Mammary epithelial cell (primary cell): ENCODE measurements at regions not wholly inside any gene's neighbourhood (a gene's known extent, or its start where the extent isn't known, plus 50 kb on each side); places are given as distances from the start of the nearest gene placed in this dataset.
"Not testable (repeated sequence)": the region's sequence is repeated elsewhere in the genome, so short reads cannot be mapped to it uniquely, and the experiment has no call there.

Experiments
- EZH2 ChIP-seq: IDR thresholded peaks from 2 replicates; pipeline ENCODE4 v1.6.1; 2012; ENCODE audit warnings: low read length, inconsistent platforms, borderline replicate concordance
- TF ChIP-seq, protein P1 (sequence below), 2 donors: IDR thresholded peaks in 1 of 2; conservative IDR thresholded peaks in 1 of 2; 2 replicates each; pipeline ENCODE4 v1.5.1; 2011 to 2012; ENCODE audit warnings: inconsistent platforms in 2 of 2, low read length in 2 of 2, mild to moderate bottlenecking in 2 of 2, control low read depth in 1 of 2, low read depth in 1 of 2; ENCODE audit not compliant: insufficient read depth in 1 of 2; ENCODE audit errors: extremely low read depth in 1 of 2

DNA sequence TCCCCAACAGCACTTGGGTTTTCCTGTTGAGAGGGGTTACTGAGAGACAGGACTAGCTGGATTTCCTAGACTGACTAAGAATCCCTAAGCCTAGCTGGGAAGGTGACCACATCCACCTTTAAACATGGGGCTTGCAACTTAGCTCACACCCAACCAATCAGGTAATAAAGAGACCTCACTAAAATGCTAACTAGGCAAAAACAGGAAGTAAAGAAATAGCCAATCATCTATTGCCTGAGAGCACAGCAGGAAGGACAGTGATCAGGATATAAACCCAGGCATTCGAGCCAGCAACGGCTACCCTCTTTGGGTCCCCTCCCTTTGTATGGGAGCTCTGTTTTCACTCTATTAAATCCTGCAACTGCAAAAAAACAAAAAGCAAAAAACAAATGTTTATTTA lies 144.7 kb upstream of the ATP5MC3 start:
- TF ChIP-seq EZH2: not testable (repeated sequence)
- TF ChIP-seq, protein P1, sequence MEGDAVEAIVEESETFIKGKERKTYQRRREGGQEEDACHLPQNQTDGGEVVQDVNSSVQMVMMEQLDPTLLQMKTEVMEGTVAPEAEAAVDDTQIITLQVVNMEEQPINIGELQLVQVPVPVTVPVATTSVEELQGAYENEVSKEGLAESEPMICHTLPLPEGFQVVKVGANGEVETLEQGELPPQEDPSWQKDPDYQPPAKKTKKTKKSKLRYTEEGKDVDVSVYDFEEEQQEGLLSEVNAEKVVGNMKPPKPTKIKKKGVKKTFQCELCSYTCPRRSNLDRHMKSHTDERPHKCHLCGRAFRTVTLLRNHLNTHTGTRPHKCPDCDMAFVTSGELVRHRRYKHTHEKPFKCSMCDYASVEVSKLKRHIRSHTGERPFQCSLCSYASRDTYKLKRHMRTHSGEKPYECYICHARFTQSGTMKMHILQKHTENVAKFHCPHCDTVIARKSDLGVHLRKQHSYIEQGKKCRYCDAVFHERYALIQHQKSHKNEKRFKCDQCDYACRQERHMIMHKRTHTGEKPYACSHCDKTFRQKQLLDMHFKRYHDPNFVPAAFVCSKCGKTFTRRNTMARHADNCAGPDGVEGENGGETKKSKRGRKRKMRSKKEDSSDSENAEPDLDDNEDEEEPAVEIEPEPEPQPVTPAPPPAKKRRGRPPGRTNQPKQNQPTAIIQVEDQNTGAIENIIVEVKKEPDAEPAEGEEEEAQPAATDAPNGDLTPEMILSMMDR (conservative IDR thresholded peaks at IDR 0.05 in 1 of 2, IDR thresholded peaks at IDR 0.05 in 1 of 2; ENCODE audit: extremely low read depth in 1 of 2, insufficient read depth in 1 of 2, low read depth in 1 of 2, low read length in 2 of 2): not testable (repeated sequence)
